ENCODE measurements at regions not wholly inside any gene's neighbourhood (a gene's known extent, or its start where the extent isn't known, plus 50 kb on each side); places are given as distances from the start of the nearest gene placed in this dataset.

DNA sequence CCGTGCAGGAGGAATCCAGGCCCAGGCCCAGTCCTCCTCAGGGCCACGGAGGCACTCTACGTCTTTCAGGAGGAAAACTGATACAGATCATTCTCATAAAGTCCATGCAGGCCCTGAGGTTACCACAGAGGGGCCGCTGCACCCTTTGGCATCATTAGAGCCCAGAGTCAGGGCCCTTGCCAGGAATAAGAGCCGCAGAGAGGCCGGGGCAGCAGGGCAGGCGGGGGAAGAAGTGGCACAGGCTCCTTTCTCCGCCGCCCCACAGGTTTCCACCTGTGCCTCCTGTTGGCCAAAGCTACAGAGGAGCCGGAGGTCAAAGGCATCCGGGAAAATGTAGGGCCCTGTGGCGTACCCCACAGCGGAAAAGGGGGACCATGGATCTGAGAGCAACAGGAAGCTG is 366.6 kb upstream of the SHH start:
- DNase-seq (ENCODE audit: low spot score in 2 of 2) = peak in 1 of 2 donors; percentile 51
- intact Hi-C loops (cut with DNase I) = no loop called here
- H3K27me3 ChIP-seq = no peaks in the 10 kb centered on the region
- H3K4me3 ChIP-seq = no peak overlapping the region
- H3K4me1 ChIP-seq = no peaks in the 10 kb centered on the region
- H3K9me3 ChIP-seq = no peaks in the 10 kb centered on the region
- no peak for TF ChIP-seq CTCF (IDR thresholded peaks at IDR 0.05)
- H3K27ac ChIP-seq = no peak overlapping the region
- H3K36me3 ChIP-seq = no peaks in the 10 kb centered on the region

- H3K4me3 ChIP-seq = no peak overlapping the region
- no peak for TF ChIP-seq CTCF (IDR thresholded peaks at IDR 0.05)
- peak in 1 of 2 donors; percentile 8 for DNase-seq (ENCODE audit: low spot score in 2 of 2)
- H3K27me3 ChIP-seq = no peaks in the 10 kb centered on the region
- H3K36me3 ChIP-seq = no peaks in the 10 kb centered on the region
- no peaks in the 10 kb centered on the region for H3K9me3 ChIP-seq
- no peak overlapping the region for H3K27ac ChIP-seq
- no peaks in the 10 kb centered on the region for H3K4me1 ChIP-seq
- intact Hi-C loops (cut with DNase I) = no loop called here
These were observed 366.0 kb upstream of the SHH start for GRCh38 chr7:156178214-156178613.

DNA sequence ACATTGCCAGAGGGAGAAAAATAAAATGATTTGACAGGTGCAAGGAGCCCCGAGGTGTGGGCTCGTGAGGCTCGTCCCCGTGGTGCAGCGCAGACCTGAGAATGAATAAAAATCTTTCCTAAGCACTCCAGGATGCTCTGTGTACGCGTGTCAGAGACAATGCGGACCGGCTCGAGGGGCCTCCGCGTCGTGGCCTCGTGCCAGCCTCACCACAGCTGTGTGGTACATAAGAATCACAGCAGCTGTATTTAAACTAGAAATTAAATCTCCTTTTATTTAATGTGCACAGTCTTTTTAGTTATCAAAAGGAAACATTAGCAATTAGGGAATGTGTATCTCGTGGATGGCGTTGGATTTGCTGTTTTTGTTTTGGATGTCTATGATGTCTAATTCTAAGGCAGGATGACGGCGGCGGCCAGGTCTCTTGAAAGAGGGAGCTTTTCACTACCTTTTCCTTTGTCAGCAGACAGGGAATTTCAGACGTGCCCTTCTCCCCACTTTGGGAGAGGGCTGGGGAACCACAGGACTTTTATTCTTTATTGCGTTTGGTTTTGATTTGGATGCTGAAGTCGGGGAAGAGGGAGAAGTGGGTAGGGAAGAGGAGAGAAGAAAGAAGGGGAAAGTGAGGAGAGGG is 365.3 kb upstream of the SHH start:
- H3K4me3 ChIP-seq = no peak overlapping the region
- no peak for TF ChIP-seq CTCF (IDR thresholded peaks at IDR 0.05)
- no peaks in the 10 kb centered on the region for H3K36me3 ChIP-seq
- DNase-seq (ENCODE audit: low spot score in 2 of 2) = no peak
- intact Hi-C loops (cut with DNase I) = no loop called here
- H3K27me3 ChIP-seq = no peaks in the 10 kb centered on the region
- H3K4me1 ChIP-seq = no peaks in the 10 kb centered on the region
- no peak overlapping the region for H3K27ac ChIP-seq
- H3K9me3 ChIP-seq = no peaks in the 10 kb centered on the region

DNA sequence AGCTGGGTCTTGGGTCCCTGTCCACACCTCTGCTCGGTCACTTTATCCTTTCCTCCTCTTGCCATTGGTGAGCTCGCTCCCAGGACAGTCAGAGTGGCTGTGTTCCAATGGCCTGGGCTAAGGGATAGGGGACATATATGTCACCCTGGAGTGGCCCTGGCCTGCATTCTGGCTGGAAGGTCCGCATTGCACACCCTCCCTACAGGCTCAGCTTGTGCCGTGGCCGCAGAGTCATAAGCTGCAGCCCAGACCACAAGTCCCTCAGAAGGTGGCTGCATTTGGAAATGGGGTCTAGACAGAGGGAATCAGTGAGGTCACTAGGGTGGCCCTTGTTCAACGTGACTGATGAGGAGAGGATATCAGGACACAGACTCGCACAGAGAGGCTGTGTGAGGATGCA is 363.8 kb upstream of the SHH start:
- H3K4me1 ChIP-seq = no peaks in the 10 kb centered on the region
- H3K27me3 ChIP-seq = no peaks in the 10 kb centered on the region
- H3K4me3 ChIP-seq = no peak overlapping the region
- no peak for DNase-seq (ENCODE audit: low spot score in 2 of 2)
- no peak overlapping the region for H3K27ac ChIP-seq
- intact Hi-C loops (cut with DNase I) = no loop called here
- H3K9me3 ChIP-seq = no peaks in the 10 kb centered on the region
- no peaks in the 10 kb centered on the region for H3K36me3 ChIP-seq
- TF ChIP-seq CTCF (IDR thresholded peaks at IDR 0.05) = no peak

GRCh38 chr7:156175003-156175402 is 362.7 kb upstream of the SHH start:
- H3K4me1 ChIP-seq = no peaks in the 10 kb centered on the region
- no peaks in the 10 kb centered on the region for H3K36me3 ChIP-seq
- no peak for TF ChIP-seq CTCF (IDR thresholded peaks at IDR 0.05)
- H3K27ac ChIP-seq = no peak overlapping the region
- no peaks in the 10 kb centered on the region for H3K9me3 ChIP-seq
- H3K4me3 ChIP-seq = no peak overlapping the region
- no peak for DNase-seq (ENCODE audit: low spot score in 2 of 2)
- intact Hi-C loops (cut with DNase I) = no loop called here
- H3K27me3 ChIP-seq = no peaks in the 10 kb centered on the region

DNA sequence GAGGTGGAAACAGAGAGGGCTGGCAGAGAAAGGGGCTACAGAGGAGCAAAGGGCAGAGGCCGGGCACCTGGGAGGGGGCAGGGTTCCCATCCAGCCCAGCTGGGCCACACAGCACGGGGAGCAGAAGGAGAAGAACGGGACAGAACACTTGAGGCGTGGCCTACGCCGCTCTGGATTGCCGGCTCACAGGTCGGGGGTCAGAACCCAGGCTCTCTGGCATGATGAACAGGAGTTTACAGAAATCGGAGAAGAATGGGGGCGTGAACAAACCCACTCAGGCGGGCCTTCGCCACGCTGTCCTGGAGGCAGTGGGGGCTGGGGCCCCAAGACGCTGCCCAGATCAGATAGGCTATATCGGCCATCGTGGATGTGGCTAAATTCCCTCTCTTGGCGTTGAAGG is 362.2 kb upstream of the SHH start:
- Histone ChIP-seq H3K9me3 (no peaks in the 10 kb centered on the region), H3K4me1 (no peaks in the 10 kb centered on the region), H3K27ac (no peak overlapping the region), H3K36me3 (no peaks in the 10 kb centered on the region), H3K27me3 (no peaks in the 10 kb centered on the region), H3K4me3 (no peak overlapping the region)
- intact Hi-C loops (cut with DNase I) = no loop called here
- no peak for TF ChIP-seq CTCF (IDR thresholded peaks at IDR 0.05)
- no peak for DNase-seq (ENCODE audit: low spot score in 2 of 2)
